HG03575 (cell line): ENCODE measurements at regions not wholly inside any gene's neighbourhood (a gene's known extent, or its start where the extent isn't known, plus 50 kb on each side); places are given as distances from the start of the nearest gene placed in this dataset.
"Not testable (repeated sequence)": the region's sequence is repeated elsewhere in the genome, so short reads cannot be mapped to it uniquely, and the experiment has no call there.

Experiments
- ATAC-seq: cut with Tn5 transposase; IDR thresholded peaks from one replicate; pipeline ENCODE4 v1.9.1; 2021; ENCODE audit not compliant: unreplicated experiment, insufficient number of reproducible peaks, low FRiP score; ENCODE audit errors: extremely low read depth

- ATAC-seq = not testable (repeated sequence)
Observed at GRCh38 chr5:101180365-101180764, 277.3 kb upstream of the ST8SIA4 start.

- ATAC-seq = no peak
Observed at GRCh38 chr5:101176605-101177004, 273.5 kb upstream of the ST8SIA4 start.

GRCh38 chr5:101174981-101175380 is 271.9 kb upstream of the ST8SIA4 start:
- ATAC-seq = no peak

GRCh38 chr5:101163088-101163487 is 260.0 kb upstream of the ST8SIA4 start:
- no peak for ATAC-seq

GRCh38 chr5:101160002-101160401 is 256.9 kb upstream of the ST8SIA4 start:
- no peak for ATAC-seq

GRCh38 chr5:101159006-101159405 is 255.9 kb upstream of the ST8SIA4 start:
- no peak for ATAC-seq

- no peak for ATAC-seq
Observed at GRCh38 chr5:101153526-101153925, 250.4 kb upstream of the ST8SIA4 start.

DNA sequence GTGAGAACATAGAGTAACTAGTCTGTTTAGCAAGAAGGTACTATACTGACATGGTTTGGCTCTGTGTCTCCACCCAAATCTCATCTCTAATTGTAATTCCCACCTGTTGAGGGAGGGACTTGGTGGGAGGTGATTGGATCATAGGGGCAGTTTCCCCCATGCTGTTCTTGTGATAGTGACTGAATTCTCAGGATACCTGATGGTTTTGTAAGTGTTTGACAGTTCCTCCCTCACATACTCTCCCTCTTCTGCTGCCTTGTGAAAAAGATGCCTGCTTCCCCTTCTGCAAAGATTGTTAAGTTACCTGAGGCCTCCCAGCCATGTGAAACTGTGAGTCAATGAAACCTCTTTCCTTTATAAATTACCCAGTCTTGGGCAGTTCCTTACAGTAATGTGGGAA is 240.4 kb upstream of the ST8SIA4 start:
- ATAC-seq = no peak

- ATAC-seq = no peak
Observed at GRCh38 chr5:101142102-101142501, 239.0 kb upstream of the ST8SIA4 start.

DNA sequence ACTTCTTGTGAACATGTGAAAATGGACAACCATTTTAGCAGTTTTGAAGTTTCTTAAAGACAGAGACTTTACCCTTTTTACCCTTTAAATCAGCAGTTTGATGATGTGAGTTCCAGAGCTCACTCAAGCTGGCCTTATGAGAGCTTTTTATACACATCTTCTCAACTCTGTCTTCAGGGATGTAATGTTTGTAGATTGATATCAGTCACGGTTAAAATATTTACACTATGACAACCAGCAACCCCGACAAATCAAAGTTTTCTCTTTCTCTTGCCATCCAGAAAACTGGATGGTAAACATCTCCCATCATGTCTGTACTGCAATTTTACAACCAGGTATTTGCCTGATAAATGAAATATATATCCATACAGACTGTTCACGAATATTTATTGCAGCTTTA is 233.4 kb upstream of the ST8SIA4 start:
- ATAC-seq = no peak

- no peak for ATAC-seq
Observed at GRCh38 chr5:101123363-101123762, 220.3 kb upstream of the ST8SIA4 start.

DNA sequence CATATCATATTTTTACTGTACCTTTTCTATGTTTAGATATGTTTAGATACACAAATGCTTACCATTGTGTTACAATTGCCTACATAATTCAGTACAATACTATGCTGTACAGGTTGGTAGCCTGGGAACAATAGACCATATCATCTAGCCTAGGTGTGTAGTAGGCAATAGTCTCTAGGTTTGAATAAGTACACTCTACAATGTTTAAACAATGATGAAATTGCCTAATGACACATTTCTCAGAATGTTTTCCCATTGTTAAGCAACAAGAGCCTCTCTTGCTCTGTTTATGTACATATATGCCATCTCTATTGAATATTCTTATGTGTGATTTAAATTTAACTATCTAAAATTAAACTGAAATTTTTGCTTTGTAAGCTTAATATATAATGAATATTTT is 209.6 kb upstream of the ST8SIA4 start:
- no peak for ATAC-seq

DNA sequence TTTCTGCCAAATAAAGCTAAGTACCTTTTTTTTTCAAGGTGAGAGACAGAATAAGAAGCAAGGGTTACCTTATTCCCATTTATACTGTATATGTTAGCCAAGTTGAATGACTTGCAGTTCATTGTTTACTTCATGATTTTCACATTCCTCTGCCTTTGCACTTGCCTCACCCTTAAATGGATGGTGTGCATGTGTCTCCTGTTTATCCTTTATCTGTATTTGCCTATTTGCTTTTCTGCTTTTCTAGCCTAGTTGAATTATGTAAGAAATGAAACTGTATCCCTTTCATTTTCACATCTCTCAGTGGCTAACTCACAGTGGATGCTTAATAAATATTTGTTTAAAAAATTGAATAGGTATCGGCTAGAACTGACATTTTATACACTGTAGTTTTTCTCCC is 200.8 kb upstream of the ST8SIA4 start:
- no peak for ATAC-seq

- no peak for ATAC-seq
Observed at GRCh38 chr5:101102506-101102905, 199.4 kb upstream of the ST8SIA4 start.

DNA sequence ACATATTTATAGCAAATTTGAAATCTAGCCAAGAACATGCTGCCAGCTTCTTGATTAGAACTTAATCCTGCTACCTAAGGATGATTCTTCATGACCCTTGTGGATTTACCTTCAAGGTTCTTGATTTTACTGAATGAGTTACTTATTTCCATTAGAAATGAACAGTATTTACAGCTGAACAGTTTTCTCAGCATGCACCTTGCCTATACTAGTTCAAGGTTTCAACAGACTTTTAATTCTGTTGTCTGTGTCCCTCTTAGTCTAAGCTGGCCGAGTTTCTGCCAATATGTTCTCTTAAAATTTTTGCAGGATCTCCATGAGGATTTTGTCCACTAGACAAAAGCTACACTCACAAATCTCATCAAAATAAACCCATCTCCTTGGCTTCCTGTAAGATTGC is 188.8 kb upstream of the ST8SIA4 start:
- no peak for ATAC-seq

- no peak for ATAC-seq
Observed at GRCh38 chr5:101084353-101084752, 181.3 kb upstream of the ST8SIA4 start.

DNA sequence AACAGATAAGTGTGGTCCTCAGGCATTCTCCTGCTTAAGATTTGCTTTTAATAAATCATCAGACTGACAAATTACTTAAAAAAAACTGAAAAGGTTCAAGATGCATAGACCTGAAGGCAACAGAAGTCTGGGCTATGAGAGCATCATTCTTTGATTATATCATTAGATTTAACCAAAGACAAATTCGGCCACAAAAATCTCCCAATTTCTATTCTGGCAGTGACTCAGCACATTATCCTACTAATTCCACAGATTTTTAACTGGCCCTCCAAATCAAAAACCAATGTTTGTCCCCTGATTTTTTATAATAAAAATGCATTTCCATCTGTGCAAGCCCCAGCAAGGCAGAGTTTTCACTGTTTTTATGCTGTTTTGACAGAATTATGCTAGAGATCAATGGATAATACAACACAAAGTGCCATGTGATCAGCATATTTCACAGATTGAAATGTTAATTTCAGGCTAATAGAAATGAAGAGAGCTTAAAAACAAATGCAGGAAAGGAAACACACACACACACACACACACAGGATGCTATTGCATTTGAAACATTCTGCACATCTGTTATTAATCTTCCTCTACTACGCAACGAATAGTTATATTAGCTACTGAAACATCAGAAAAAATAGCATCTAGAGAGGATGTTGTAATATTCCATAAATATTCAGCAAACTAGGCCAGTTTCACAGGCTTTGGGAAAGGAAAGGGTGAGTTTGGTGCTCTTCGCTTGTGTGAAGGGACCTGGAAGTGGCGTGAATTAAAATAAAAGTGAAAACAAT is 177.6 kb upstream of the ST8SIA4 start:
- ATAC-seq = no peak

DNA sequence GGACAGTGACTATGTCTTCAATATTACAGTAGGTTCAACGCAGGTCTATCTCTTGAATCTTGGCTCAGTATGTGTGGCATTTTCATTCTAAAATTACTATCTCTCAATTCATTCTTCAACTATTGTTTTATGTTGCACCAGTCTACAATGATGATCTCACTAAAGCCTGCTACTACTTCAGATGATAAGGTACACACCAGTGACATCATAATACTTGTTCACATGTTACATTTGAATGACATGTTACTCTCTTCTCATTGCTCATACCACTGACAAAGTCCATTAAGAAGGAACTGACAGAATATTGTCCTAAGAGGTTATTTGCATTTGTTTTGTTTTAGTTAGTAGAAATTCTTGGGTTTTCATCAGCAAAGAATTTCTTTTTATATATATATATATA is 165.2 kb upstream of the ST8SIA4 start:
- ATAC-seq = no peak

DNA sequence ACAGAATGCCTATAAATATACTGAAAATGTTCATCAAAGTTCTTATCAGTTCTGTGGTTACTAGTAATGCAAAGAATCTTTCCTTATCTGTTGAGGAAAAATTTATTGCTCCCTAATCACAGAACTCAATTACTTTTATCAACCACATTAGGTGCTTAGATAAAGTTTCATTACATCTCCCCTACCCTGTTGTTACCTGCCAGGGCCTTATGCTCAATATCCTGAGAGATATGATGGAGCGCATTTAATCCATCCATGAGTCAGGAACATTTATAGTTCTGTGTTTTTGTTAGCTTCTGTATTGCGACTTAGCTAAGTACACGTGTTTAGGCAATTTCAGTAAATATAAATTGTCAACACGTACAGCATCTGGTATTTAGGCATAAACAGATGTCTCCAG is 164.3 kb upstream of the ST8SIA4 start:
- ATAC-seq = no peak

- ATAC-seq = no peak
Observed at GRCh38 chr5:101062902-101063301, 159.8 kb upstream of the ST8SIA4 start.

- ATAC-seq = no peak
Observed at GRCh38 chr5:101047181-101047580, 144.1 kb upstream of the ST8SIA4 start.
